ENCODE measurements at regions not wholly inside any gene's neighbourhood (a gene's known extent, or its start where the extent isn't known, plus 50 kb on each side); places are given as distances from the start of the nearest gene placed in this dataset.

GRCh38 chr5:72619251-72619650 lies 112.0 kb upstream of the ZNF366 start:
- no peaks in the 10 kb centered on the region for H3K36me3 ChIP-seq (ENCODE audit: control insufficient read depth, insufficient read depth, low read length)
- H3K9ac ChIP-seq (ENCODE audit: extremely low read depth, low read length, poor library complexity, severe bottlenecking) = no peak overlapping the region
- Mint-ChIP-seq H3K36me3 (ENCODE audit: low read depth) (no peaks in the 10 kb centered on the region), H3K4me3 (no peak overlapping the region), H3K27ac (no peak overlapping the region), H3K4me1 (peaks cover 3% of the 10 kb centered on the region), H3K9me3 (no peaks in the 10 kb centered on the region), H3K27me3 (ENCODE audit: insufficient read depth) (peaks cover 29% of the 10 kb centered on the region)
- H3K4me1 ChIP-seq (ENCODE audit: control insufficient read depth, insufficient read depth, low read length) = no peaks in the 10 kb centered on the region
- H3K27ac ChIP-seq (ENCODE audit: low read depth, low read length) = no peak overlapping the region
- 79 to 86% methylated on average over 1 to 2 of the region's 2 CpGs for whole genome bisulfite sequencing, 2 experiments (ENCODE audit: insufficient coverage in 1 of 2, insufficient read length in 1 of 2)
- H3K9me3 ChIP-seq (ENCODE audit: control insufficient read depth, low read length) = no peaks in the 10 kb centered on the region
- H3K27me3 ChIP-seq (ENCODE audit: control insufficient read depth, insufficient read depth, low read length, poor library complexity, severe bottlenecking) = no peaks in the 10 kb centered on the region
- no peak for TF ChIP-seq CTCF (conservative IDR thresholded peaks at IDR 0.05)
- peak; percentile 65 for DNase-seq
- H3K4me3 ChIP-seq (ENCODE audit: low read length) = no peak overlapping the region

GRCh38 chr5:72618708-72619107 lies 111.5 kb upstream of the ZNF366 start:
- H3K9ac ChIP-seq (ENCODE audit: extremely low read depth, low read length, poor library complexity, severe bottlenecking) = no peak overlapping the region
- H3K4me3 ChIP-seq (ENCODE audit: low read length) = no peak overlapping the region
- H3K36me3 ChIP-seq (ENCODE audit: control insufficient read depth, insufficient read depth, low read length) = no peaks in the 10 kb centered on the region
- H3K4me3 Mint-ChIP-seq = no peak overlapping the region
- no peaks in the 10 kb centered on the region for H3K4me1 ChIP-seq (ENCODE audit: control insufficient read depth, insufficient read depth, low read length)
- no peak overlapping the region for H3K27ac Mint-ChIP-seq
- no peaks in the 10 kb centered on the region for H3K27me3 ChIP-seq (ENCODE audit: control insufficient read depth, insufficient read depth, low read length, poor library complexity, severe bottlenecking)
- peaks cover 3% of the 10 kb centered on the region for H3K4me1 Mint-ChIP-seq
- no peak for DNase-seq
- TF ChIP-seq CTCF (conservative IDR thresholded peaks at IDR 0.05) = no peak
- 86 to 91% methylated on average over 2 to 4 of the region's 4 CpGs for WGBS, 2 experiments (ENCODE audit: insufficient coverage in 1 of 2, insufficient read length in 1 of 2)
- no peaks in the 10 kb centered on the region for H3K36me3 Mint-ChIP-seq (ENCODE audit: low read depth)
- no peaks in the 10 kb centered on the region for H3K9me3 ChIP-seq (ENCODE audit: control insufficient read depth, low read length)
- peaks cover 33% of the 10 kb centered on the region for H3K27me3 Mint-ChIP-seq (ENCODE audit: insufficient read depth)
- no peaks in the 10 kb centered on the region for H3K9me3 Mint-ChIP-seq
- no peak overlapping the region for H3K27ac ChIP-seq (ENCODE audit: low read depth, low read length)

- no peak overlapping the region for H3K4me3 ChIP-seq (ENCODE audit: low read length)
- H3K27me3 ChIP-seq (ENCODE audit: control insufficient read depth, insufficient read depth, low read length, poor library complexity, severe bottlenecking) = no peaks in the 10 kb centered on the region
- Mint-ChIP-seq H3K27ac (no peak overlapping the region), H3K36me3 (ENCODE audit: low read depth) (no peaks in the 10 kb centered on the region), H3K9me3 (no peaks in the 10 kb centered on the region), H3K4me3 (no peak overlapping the region), H3K27me3 (ENCODE audit: insufficient read depth) (peaks cover 16% of the 10 kb centered on the region), H3K4me1 (peaks cover 9% of the 10 kb centered on the region)
- no peak overlapping the region for H3K9ac ChIP-seq (ENCODE audit: extremely low read depth, low read length, poor library complexity, severe bottlenecking)
- no peaks in the 10 kb centered on the region for H3K9me3 ChIP-seq (ENCODE audit: control insufficient read depth, low read length)
- H3K4me1 ChIP-seq (ENCODE audit: control insufficient read depth, insufficient read depth, low read length) = no peaks in the 10 kb centered on the region
- no peaks in the 10 kb centered on the region for H3K36me3 ChIP-seq (ENCODE audit: control insufficient read depth, insufficient read depth, low read length)
- H3K27ac ChIP-seq (ENCODE audit: low read depth, low read length) = no peak overlapping the region
- DNase-seq = no peak
- TF ChIP-seq CTCF (conservative IDR thresholded peaks at IDR 0.05) = no peak
Observed at GRCh38 chr5:72615061-72615460, 107.9 kb upstream of the ZNF366 start.
